ENCODE measurements at regions not wholly inside any gene's neighbourhood (a gene's known extent, or its start where the extent isn't known, plus 50 kb on each side); places are given as distances from the start of the nearest gene placed in this dataset.
A peak's percentile ranks its signal among the peaks of the same experiment; 100 is the strongest.

DNA sequence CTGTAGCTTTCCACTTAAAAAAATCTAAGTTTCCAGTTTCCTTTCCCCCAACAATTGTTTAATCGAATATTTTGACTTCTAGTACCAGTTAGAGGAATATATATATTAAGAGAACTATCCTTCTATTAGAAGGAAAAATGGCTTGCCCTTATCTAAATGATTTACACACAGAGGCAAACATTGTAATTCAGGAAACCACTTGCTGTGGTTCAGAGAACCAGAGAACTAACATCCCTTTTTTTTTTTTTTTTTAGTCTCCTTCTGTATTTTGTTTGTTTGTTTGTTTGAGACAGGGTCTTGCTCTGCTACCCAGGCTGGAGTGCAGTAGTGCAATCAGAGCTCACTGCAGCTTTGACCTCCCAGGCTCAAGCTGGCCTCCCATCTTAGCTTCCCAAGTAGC lies 746.6 kb downstream of the VRK1 start:
- no peak for DNase-seq

DNA sequence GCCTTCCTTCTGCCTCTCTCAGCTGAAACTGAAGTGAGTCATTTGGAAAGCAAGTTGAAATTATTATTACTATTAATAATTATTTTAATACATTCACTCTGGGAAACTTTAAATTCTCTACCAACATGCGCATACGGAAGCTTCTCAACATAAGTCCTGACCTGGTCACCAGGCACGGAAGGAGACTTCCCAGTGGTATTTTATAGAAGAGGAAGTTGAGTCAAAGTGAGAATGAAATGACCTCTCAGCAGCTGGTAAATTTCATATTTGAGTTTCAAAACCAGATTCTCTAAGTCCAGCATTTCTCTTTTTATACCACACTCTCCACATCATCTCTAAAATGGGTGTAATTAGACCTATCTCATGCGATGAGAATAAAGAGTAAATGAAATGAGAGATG lies 747.4 kb downstream of the VRK1 start:
- no peak for DNase-seq

DNA sequence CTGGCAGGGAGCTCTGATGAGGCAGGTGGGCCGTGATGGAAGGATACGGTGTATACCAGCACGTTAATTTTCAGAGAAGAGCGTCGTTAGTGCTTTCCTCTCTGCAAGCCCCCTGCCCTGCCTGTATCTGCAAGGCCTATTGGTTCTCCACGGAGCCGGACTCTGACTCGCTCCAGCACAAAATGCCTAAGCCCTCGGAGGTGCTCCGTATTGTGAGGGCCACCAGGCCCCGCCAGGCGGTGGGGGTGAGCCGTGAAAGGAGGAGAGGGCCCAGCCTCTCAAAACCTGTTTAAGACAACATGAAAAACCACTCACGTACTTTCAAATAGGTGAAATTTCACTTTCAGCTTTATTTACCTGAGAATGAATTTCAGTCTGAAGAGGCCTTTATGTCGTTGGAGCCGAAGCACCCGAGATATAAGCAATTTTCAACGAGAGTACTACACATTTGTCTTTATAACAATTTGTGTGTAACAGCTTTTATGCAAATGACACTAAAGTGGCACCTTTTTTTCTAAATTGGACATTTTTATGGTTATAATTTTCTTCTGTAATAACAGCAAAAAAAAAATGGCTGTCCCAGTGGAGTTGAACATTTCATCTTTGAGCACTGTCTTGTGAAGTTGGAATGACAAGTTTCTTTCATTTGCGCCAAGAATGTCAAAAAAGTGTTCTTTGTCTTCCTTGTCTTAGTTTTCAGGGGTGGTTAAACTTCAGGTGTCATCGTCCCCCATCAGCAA lies 749.5 kb downstream of the VRK1 start:
- no peak for DNase-seq

DNA sequence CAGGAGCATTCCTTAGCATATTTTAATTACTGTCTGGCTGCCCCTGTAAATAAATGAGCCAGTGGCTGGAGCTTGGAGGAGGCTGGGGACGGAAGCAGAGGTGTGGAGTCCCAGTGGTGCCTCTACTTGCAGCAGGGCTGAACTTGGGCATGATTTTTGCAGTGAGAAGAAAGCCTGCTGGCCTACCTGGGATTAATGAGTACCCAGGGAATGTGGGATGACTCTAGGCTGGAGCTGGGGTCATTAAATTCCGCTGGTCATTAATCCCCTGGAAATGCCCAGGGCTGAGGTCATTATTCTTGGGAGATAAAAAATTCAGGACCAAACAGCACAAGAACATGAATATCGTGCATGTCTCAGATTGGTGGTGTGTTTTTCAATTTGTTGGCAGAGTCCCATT lies 753.3 kb downstream of the VRK1 start:
- no peak for DNase-seq

DNA sequence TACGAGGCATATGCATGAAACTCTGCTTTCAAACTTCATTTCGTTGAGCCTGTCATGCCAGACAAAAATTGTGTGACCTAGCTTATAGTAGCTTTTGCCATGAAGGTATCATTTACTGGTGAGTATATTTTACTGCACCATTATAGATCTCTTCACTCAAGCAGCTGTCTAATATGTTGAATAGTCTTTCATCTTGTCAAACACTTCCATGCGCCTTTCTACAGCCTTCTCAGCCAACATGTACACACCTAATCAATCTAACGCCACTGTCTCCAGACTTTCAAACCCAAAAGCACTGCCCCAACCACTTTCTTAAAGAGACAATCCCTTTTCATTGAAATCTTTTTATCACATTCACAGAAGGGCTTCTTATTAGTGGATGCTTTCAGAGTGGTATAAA lies 757.4 kb downstream of the VRK1 start:
- no peak for DNase-seq

DNA sequence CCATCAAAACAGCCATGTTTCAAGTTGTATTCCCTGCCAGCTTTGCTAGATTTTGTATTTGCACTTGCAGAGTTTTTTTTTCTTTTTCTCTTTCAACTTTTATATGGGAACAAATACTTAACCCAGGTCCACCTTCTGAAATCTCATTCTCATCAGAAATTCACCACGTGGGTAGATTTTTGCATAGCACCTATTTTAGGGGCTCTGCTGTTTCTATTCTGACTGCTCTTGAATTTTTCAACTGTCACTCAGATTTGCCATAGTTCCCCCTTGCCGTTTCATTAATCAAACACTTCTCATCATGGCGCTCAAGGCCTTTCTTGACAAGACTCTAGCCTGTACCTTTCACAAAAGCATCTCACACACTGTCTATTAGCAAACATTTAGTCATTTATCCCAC lies 767.2 kb downstream of the VRK1 start:
- DNase-seq: no peak

DNA sequence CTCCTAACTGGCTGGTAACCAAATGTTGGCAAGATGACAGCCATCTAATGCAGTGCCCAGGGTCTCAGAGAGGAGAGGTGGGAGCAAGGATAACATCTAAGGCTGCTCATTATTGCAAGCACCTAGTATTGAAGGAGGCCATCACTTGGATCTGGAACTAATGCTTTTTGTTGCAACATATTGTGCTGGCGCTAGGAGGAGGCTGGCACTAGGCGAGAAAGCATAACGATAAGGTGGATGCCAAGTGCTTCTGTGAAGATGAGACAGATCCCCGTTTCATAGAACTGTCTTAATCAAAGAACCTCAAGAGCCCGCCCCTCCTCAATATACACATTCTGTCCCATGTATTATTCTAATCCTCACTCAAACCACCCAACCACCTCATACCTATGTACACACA lies 774.0 kb downstream of the VRK1 start:
- no peak for DNase-seq

DNA sequence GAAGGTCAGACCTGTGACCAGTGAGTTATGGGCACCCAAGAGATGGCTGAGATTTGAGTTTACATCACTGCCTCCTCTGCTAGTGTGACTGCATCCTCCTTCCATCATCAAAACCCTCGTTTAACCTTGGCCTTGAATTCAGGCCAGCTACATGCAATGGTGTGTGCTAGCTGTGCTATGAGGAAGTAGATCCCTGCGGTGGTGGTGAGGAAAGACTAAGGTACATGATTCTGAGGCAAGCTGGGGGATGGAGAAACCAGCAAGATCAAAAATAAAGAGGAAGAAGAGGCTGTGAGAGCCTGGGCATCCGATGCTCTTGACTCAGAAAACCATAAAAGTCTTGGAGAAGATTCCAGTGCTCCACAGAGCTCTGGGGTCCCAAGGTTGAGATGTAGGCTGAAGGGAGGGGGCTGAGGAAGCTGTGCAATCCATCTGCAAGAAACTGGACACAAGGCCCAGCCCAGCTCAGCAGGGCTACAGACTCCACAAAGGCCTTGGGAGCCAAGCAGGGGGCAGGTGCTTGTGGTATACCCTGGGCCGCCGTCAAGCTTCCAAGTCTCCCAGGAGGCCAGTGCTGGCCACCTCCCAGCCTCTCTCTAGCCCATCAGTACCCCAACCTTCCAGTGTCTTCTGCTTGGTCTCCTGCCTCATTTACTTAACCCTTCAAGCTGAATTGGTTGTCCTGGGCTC lies 774.8 kb downstream of the VRK1 start:
- no peak for DNase-seq

DNA sequence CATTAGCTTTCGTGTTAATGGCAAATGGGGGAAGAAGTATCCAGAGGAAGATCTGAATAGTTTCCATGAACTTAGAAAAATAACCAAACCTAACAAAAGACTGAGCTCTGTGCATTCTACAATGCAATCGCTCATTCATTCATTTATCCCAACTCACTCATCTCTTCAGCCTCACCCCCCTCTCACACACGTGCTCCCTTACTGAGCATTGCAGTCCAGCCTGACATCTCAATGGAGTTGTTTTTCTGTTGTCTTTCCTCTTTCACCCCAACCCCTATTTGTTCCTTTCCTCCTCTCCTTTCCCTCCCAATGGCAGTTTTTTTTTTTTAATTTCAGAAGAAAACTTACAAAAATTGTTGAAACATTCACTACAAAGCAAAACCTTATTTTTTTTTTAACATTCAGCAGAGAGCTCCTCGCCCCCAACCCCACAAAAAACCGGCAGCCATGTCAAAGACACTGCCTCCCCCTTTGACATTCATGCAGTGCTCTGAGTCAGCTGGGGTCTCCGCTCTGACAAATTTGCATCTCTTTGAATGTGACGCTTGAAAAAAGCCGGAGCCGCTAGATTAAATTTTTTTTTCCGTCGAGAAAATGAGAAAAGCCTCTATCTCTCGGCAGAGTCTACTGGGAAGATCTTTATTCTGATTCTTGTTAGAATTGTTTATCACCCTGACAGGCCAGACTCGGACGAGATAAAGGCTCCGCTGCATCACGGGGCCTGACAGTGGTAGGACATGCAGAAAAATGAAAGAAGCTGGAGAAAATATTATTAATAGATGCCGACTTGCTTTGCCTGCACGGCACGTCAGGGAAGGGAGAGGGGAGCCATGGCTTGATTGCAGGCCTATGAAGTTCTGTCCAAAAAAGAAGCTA lies 775.6 kb downstream of the VRK1 start:
- peak; percentile 20 to 39 for DNase-seq

DNA sequence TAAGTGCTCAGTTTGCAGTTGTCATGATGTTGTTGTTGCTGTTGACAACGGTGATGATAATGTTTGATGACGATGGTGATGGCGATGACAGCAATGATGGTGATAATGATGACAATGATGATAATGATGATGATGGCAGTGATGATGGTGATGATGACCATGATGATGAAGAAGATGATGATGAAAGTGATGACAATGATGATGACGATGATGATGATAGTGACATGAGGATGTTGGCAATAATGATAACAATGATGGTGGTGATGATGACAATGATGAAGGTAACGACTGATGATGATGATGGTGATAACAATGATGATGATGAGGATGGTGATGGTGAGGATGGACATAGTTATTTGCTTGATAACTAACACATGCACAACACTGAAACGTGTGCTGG lies 778.5 kb downstream of the VRK1 start:
- no peak for DNase-seq

DNA sequence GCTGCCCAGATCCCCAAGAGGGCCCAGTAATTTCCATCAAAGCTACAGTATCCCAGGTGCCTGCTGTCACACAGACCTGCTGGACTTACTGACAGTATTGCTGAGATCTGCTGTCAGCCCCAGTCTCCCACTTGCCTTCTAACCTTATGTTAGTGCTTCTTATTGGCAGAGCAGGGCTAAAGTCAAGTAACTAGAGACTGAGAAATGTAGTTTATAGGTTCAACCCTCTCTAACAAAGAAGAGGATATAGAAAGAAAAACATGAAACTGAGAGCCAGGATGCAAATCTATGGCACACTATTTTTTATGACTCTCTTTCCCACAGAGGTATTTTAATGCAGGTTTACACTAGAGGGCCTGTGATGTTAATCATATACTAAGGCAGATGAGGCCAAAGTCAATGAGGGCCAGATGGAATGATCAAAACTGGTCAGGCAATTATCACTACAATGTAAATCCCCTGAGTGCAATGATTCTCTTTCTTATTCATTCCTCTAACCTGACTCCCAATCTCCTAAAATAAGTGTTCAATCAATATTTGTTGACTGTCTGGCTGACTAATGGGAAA lies 781.9 kb downstream of the VRK1 start:
- DNase-seq: peak; percentile 82 to 83

DNA sequence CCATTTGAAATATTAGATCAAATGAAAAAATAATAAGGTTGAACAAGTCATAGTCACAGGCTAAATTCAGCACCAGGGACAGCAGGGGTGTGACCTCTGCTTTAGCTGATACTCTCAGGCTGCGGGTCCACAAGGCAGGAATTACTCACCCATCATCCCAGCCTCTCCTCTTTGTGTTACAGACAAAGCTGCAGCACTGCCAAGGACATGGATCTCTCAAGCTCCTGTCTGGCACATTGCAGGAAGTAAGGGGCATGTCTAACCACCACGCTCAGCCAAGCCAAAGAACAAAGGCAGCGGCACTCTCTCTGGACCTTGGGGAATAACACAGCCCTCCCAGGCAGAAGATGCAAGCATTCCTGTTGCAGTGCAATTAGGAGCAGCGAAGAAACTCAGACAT lies 783.8 kb downstream of the VRK1 start:
- peak in 1 of 2 experiments; percentile 19 for DNase-seq

DNA sequence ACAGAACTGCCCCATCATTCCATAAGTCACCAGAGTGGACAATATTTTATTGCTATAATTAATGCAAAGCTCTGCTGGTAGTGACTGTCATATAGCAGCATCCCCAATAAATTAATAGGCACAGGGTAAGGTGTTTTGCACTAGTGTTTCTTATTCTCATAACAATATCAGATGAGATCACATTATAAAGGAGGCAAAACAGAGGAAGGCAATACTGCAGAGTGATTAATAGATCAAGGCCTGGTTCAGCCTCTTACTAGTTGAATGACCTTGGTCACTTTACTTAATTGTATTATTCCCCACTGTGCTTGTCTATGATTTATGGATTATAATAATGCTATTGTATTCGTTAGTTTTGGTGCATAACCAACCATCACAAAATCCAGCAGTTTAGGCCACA lies 784.8 kb downstream of the VRK1 start:
- DNase-seq: no peak

DNA sequence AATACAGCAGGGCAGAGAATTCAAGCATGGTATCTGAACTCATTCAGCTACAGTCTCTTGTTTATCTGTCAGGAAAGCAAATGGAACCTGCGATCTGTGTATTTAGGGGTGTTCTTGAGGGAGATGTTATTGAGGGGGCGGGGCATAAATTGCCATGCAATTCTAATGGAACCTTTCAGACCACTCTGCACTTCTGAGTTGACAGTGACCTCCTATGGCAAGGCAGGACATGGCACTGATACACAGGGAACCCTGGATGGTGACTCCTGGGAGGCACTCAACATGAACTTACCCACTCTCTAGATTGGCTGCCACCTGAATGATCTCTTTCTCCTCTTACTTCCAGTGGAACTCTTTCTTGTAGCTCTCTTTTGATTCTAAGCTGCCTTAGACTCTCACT lies 787.3 kb downstream of the VRK1 start:
- peak in 1 of 2 experiments; percentile 28 for DNase-seq

DNA sequence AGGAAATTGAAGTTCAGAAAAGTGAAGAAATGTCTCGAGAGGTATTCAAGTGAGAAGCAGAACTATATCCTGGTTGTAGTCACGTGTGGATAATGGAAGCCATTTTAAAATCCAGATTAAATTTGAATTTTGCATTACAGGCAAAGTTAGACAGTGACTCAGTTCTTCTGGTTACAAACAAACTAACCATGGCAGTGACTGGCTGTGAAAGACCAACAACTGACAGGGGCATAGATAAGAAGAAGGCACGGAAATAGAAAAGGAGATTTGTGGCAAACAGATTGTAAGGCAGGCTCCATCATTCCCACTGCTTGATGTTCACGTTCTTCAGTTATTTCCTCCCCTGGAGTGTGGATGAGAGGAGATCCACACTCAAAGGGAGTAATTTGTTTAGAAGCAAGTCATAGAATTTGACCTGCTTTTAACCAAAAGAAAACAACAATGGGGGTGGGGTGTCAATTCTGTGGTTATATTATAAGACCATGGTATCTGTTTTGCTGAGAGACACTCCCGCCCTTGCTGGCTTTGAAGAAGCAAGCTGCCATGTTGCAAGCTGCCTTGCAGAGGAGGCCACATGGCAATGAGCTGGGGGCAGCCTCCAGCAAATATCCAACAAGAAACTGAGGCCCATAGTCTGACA lies 795.3 kb downstream of the VRK1 start:
- DNase-seq: no peak

DNA sequence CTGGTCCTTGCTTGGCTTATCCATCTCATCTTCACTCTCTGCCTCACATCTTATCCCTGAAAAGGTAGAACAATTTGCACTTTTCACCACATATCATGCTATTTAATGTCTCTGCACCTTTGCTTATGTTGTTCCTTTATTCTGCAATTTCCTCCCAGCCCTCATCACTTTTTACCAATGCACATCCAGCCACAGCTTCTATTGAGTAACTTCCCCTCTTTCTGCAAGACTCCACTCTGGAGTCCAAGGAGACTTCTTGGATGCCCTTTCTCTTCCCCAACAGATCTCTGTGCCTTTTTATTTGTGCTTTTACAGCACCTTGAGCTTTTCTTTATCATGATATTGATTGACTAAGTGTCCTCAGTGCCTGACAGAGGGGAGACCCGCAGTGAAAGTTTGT lies 797.1 kb downstream of the VRK1 start:
- no peak for DNase-seq

DNA sequence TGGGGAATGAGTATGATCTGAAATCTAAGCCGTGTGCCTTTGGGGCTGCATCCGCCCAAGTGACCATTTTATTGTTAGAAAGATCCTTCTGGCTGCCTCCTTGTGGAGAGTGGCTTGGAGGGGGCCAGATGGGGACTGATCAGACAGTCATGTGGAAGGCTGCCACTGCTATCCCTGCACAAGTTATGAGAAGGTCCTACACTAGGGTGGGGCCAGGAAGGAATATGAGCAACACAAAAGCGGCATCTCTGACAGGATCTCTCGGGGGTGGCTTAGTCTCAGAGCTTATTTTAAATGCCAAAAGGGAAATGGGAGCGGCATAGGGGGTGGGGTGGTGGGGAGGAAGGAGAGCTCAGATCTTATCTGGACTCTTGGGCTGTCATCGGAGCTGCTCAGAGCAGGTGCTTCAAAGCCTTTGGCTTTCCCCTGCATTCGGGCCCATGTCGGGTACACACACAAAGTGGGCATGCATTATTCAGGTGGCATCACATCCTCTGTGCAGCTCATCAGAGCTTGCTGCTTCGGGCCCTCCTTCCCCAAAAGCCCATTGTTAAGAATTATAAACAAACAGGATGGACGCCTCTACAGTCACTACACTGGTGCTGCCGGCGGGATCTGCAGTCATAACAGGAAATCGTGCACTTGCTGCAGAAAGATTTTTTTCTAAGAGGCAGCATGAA lies 805.4 kb downstream of the VRK1 start:
- no peak for DNase-seq

DNA sequence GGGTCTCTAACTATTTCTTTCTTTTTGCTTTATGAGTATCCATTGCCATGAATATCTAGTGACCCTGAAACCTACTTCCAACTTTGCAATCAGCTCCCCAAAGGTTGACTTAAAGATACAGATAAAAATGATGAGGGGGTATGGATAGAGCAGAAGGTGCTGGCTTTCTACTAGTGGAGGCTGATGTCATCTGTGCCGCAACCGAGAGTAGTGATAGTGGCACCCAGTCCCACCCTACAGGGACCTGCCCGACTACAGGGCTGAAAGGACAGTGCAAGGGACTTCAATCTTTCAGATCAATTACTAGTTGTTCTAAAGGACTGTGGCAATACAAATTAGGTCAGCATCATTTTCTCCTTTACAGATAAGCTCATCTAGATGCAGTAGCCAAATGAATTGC lies 806.0 kb downstream of the VRK1 start:
- no peak for DNase-seq

DNA sequence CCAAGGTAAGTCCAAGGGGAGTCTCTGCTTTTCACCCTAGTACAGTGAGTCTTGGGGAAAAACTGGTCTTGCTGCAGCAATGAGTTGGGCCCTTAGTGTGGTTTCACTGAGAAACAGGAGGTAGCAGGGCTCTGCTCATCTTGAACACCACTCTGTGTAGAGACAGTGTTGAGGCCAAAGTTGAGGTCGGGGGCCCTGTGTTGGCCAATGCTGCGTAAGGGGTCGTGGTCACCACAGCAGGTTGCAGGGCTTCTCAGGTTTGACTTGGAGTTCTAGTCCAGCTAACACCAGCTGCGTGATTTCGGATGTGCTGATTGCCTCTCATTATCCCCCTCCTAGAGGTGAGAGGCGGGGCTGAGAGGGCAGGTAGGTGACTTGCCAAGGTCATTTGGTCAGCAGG lies 807.5 kb downstream of the VRK1 start:
- no peak for DNase-seq

DNA sequence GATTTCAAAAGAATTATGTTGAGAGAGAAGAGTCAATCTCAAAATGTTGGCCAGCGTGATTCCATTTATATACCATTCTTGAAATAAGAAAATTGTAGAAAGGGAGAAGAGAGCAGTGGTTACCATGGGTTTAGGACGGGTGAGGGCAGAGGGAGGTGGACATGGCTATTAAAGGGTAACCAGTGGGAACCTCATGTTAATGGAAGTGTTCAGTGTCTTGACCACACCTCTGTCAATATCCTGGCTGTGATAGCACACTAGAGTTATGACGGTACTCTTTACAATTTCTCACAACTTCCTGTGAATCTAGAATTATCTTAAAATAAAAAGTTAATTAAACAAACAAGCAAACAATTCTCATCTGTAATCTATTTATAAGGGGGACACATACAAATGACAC lies 821.2 kb downstream of the VRK1 start:
- no peak for DNase-seq

DNA sequence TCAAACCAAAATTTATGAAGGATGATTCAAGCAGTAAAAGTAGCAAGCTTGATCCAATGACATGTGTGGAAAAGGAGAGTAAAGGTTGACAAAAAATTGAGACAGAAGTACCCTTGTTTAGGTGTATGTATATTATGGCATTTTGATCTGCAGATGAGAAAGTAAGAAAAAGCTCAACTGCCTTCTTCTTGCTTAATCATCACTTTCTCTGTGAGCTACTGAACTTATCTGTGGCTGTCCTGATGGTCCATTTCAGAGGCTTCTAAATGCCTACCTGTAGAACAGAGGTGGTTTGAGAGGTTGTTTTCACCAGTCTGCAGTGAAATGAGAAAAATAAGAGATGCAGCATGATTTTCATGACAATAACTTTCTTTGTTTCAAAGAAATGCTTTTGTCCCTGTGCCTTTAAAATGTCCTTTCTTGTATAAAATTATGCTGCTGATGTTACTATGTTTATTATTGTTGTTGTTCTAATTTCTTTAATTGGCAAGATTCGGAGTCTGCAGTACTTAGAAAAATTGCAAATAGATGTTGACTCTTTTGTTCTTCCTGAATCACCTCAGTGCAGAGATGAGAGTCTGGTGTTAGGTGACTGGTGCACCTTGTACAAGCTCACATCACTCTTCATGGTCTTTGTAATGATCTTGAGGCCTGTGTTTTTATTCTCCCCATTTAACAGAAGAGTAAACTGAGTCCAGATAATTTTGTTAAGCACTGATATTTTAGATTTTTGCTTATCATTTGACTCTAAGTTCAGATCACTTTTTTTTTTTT lies 821.9 kb downstream of the VRK1 start:
- DNase-seq: no peak

DNA sequence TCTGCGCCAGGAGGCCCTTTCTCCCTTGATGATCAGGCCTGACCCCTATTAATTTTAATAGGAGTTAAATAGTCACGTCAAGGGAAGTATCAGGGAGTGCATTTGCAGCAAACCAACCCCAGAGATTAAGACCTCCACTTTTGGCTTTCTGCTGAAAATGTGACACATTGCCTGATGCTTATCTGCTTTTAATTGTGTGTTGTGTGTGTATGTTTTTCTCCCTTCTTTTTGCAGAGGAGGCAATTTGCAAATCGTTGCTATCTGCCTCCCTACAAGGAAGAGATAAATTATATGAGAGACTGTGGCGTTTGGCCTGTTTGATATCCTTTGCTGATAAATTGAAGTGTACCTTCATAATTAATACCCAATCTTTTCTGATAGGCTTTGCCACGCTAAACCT lies 822.9 kb downstream of the VRK1 start:
- no peak for DNase-seq
